ENCODE measurements at regions not wholly inside any gene's neighbourhood (a gene's known extent, or its start where the extent isn't known, plus 50 kb on each side); places are given as distances from the start of the nearest gene placed in this dataset.

DNA sequence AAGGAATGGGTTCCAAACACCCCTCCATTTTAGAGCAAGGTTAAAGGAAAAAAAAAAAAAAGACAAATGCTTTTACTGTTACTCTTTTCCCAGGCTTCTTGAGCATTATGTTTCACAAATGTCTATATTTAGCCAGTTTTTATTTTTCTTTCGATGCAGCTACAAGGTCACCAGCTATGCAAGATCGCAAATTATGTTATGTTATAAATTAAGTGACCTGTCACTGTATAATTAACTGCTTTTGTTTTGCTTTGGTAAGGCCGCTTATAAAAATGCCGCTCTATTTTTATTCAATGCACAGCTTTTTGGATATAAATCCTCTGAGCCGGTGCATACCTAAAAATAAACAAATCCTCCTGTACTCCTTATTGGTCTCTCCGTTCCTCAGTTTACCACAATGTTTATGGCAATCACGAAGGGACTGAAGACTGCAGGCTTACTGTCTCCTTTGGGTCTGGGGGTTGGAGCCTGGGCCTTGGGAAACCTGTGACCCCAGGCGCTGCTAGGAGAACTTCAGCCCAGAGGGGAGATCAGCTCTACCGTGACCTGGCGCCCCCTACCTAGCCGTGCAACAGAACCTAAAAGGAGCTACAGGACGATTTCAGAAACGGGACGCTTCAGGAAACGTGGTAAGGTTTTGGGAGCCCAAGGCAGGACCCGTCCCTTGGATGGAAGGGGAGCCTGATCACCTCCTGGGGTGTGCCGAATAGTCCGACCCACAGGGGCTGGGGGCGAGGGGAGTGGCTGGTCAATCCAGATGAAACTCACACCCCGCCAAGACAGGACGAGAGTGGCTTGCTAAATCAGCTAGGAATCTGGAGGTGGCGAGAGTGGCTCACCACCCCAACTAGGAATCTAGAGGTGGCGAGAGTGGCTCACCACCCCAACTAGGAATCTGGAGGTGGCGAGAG, 101.2 kb upstream of the CD55 start:
- ATAC-seq (no peak), DNase-seq (no peak)
- Histone ChIP-seq H3K9me2 (replicated peaks; ENCODE audit: low read length) (no peaks in the 10 kb centered on the region), H3K9ac (ENCODE audit: low read length) (no peak overlapping the region), H3K36me3 (ENCODE audit: low read depth, low read length) (no peaks in the 10 kb centered on the region), H2AFZ (ENCODE audit: low read length) (no peak overlapping the region), H3K27ac (ENCODE audit: low read length) (no peak overlapping the region), H3K27me3 (ENCODE audit: low read length) (no peaks in the 10 kb centered on the region), H3K4me1 (ENCODE audit: insufficient read depth, low read length) (peaks cover 47% of the 10 kb centered on the region), H3K9me3 (ENCODE audit: low read length) (no peaks in the 10 kb centered on the region), H3F3A (ENCODE audit: low read length, unreplicated experiment) (no peaks in the 10 kb centered on the region), H3K79me2 (ENCODE audit: low read length) (no peaks in the 10 kb centered on the region), H3K4me3 (ENCODE audit: low read length) (no peak overlapping the region), H3K4me2 (ENCODE audit: low read length) (no peak overlapping the region), H4K20me1 (ENCODE audit: low read length) (no peaks in the 10 kb centered on the region)
- intact Hi-C loops (cut with micrococcal nuclease) = loop anchor here (5.0 kb wide), 1 partner anchor 102 kb away; the partner anchor contains the start of gene CD55
- CTCF ChIA-PET = interaction anchor here (0.6 kb wide), 1 partner anchor 102 kb away, joined by 3 read pairs; no protein-coding TSS in a partner anchor
- BruUV-seq (replicated peaks) = no TSS peak
- TF ChIP-seq EZH2 (IDR thresholded peaks at IDR 0.05; ENCODE audit: low read length, unreplicated experiment) = no peak
- TF ChIP-seq, protein P1, sequence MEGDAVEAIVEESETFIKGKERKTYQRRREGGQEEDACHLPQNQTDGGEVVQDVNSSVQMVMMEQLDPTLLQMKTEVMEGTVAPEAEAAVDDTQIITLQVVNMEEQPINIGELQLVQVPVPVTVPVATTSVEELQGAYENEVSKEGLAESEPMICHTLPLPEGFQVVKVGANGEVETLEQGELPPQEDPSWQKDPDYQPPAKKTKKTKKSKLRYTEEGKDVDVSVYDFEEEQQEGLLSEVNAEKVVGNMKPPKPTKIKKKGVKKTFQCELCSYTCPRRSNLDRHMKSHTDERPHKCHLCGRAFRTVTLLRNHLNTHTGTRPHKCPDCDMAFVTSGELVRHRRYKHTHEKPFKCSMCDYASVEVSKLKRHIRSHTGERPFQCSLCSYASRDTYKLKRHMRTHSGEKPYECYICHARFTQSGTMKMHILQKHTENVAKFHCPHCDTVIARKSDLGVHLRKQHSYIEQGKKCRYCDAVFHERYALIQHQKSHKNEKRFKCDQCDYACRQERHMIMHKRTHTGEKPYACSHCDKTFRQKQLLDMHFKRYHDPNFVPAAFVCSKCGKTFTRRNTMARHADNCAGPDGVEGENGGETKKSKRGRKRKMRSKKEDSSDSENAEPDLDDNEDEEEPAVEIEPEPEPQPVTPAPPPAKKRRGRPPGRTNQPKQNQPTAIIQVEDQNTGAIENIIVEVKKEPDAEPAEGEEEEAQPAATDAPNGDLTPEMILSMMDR (conservative IDR thresholded peaks at IDR 0.05; ENCODE audit: low read depth, low read length) = peak; percentile 18; the same call in 1 of the 2 replicates
- POLR2A ChIA-PET (ENCODE audit: unreplicated experiment) = no interaction called here

DNA sequence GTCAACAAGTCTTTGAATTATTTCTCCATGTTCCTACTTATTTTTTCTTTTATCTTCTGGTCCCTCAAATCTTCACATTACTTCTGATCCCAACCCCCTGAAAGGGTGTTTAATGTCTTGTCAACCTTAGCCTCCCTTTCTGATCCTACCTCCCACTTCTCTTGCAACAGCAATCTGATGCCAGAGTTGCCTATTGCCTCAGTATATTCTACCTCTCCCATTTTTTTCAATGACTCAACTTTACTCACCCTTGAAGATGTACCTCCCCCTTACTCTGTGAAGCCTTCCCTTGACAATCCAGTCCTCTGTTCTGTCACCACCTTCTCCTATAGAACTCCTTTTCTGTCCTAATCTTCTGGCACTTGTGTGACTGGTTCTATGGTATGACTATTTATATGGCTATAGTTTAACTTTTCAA, 99.5 kb upstream of the CD55 start:
- Histone ChIP-seq H2AFZ (ENCODE audit: low read length) (0 out of 2 replicates have a peak overlapping the region, but pooled peaks have one; percentile 5), H3K9ac (ENCODE audit: low read length) (no peak overlapping the region), H3K9me3 (ENCODE audit: low read length) (no peaks in the 10 kb centered on the region), H3K4me3 (ENCODE audit: low read length) (no peak overlapping the region), H3K27me3 (ENCODE audit: low read length) (no peaks in the 10 kb centered on the region), H3K79me2 (ENCODE audit: low read length) (no peaks in the 10 kb centered on the region), H3F3A (ENCODE audit: low read length, unreplicated experiment) (no peaks in the 10 kb centered on the region), H4K20me1 (ENCODE audit: low read length) (no peaks in the 10 kb centered on the region), H3K4me2 (ENCODE audit: low read length) (peak overlapping the region; percentile 23), H3K27ac (ENCODE audit: low read length) (peak overlapping the region; percentile 69), H3K4me1 (ENCODE audit: insufficient read depth, low read length) (peaks cover 48% of the 10 kb centered on the region), H3K9me2 (replicated peaks; ENCODE audit: low read length) (no peaks in the 10 kb centered on the region), H3K36me3 (ENCODE audit: low read depth, low read length) (no peaks in the 10 kb centered on the region)
- peak; percentile 84 for ATAC-seq
- TSS peak; percentile 86 for BruUV-seq (replicated peaks)
- CTCF ChIA-PET = no interaction called here
- DNase-seq = peak; percentile 97
- intact Hi-C loops (cut with micrococcal nuclease) = loop anchor here (5.0 kb wide), 1 partner anchor 100 kb away; the partner anchor contains the start of gene CD55
- TF ChIP-seq, protein P1 (conservative IDR thresholded peaks at IDR 0.05; ENCODE audit: low read depth, low read length) = no peak
- no peak for TF ChIP-seq EZH2 (IDR thresholded peaks at IDR 0.05; ENCODE audit: low read length, unreplicated experiment)
- no peak for TF ChIP-seq EZH2phosphoT487 (IDR thresholded peaks at IDR 0.05; ENCODE audit: borderline replicate concordance, low read length)
- POLR2A ChIA-PET (ENCODE audit: unreplicated experiment) = no interaction called here
